Neural cell (in vitro differentiated cells): ENCODE measurements at regions not wholly inside any gene's neighbourhood (a gene's known extent, or its start where the extent isn't known, plus 50 kb on each side); places are given as distances from the start of the nearest gene placed in this dataset.

ENCODE experiments used
- CTCF ChIP-seq: fragments of 450-650 bp; IDR thresholded peaks from 2 replicates; pipeline ENCODE4 v1.5.1; 2014; ENCODE audit warnings: antibody characterized with exemption, mild to moderate bottlenecking, moderate library complexity; ENCODE audit not compliant: poor library complexity, severe bottlenecking
- EZH2 ChIP-seq: fragments of 200-600, 300-800 bp; shearing (Covaris generic), sonication (generic); IDR thresholded peaks from 2 replicates; pipeline ENCODE4 v1.6.1; 2014; ENCODE audit warnings: antibody characterized with exemption, low read length, borderline replicate concordance, mild to moderate bottlenecking; ENCODE audit not compliant: insufficient read depth, poor library complexity, severe bottlenecking
- TAF1 ChIP-seq: IDR thresholded peaks from 2 replicates; pipeline ENCODE4 v1.6.1; 2012; ENCODE audit warnings: low read depth

- TF ChIP-seq CTCF (no peak), TAF1 (no peak), EZH2 (no peak)
Observed at GRCh38 chr12:116478243-116478773, 80.9 kb upstream of the MAP1LC3B2 start.
